Smooth muscle cell (in vitro differentiated cells): ENCODE measurements at regions not wholly inside any gene's neighbourhood (a gene's known extent, or its start where the extent isn't known, plus 50 kb on each side); places are given as distances from the start of the nearest gene placed in this dataset.
A peak's percentile ranks its signal among the peaks of the same experiment; 100 is the strongest.

Experiments
- DNase-seq: peaks from one replicate; lab custom pipeline; 2025; ENCODE audit not compliant: unreplicated experiment; lab: John Stamatoyannopoulos, UW
- H2AFZ ChIP-seq: fragments of 200-600 bp; sonication (generic); 2 replicates; pipeline ENCODE4 v1.6.0; 2016; ENCODE audit warnings: antibody characterized with exemption, low read depth, mild to moderate bottlenecking
- H3F3A ChIP-seq: fragments of 200-600 bp; sonication (generic); 2 replicates; pipeline ENCODE4 v1.6.0; 2017; ENCODE audit warnings: antibody characterized with exemption, low read depth
- H3K27ac ChIP-seq: fragments of 200-600 bp; sonication (generic); 2 replicates; pipeline ENCODE4 v1.5.1; 2016; ENCODE audit warnings: low read depth, mild to moderate bottlenecking
- H3K27me3 ChIP-seq: fragments of 200-600 bp; sonication (generic); 2 replicates; pipeline ENCODE4 v1.6.1; 2016; ENCODE audit warnings: low read depth, mild to moderate bottlenecking
- H3K36me3 ChIP-seq: fragments of 200-600 bp; sonication (generic); 2 replicates; pipeline ENCODE4 v1.5.1; 2016; ENCODE audit warnings: low read depth
- H3K4me1 ChIP-seq: fragments of 200-600 bp; sonication (generic); 2 replicates; pipeline ENCODE4 v1.5.1; 2016; ENCODE audit warnings: low read depth
- H3K4me2 ChIP-seq: fragments of 200-600 bp; sonication (generic); 2 replicates; pipeline ENCODE4 v1.6.0; 2016; ENCODE audit warnings: mild to moderate bottlenecking
- H3K4me3 ChIP-seq: fragments of 200-600 bp; sonication (generic); 2 replicates; pipeline ENCODE4 v1.5.1; 2016; ENCODE audit warnings: mild to moderate bottlenecking
- H3K79me2 ChIP-seq: fragments of 200-600 bp; sonication (generic); 2 replicates; pipeline ENCODE4 v1.6.0; 2016; ENCODE audit warnings: low read depth, mild to moderate bottlenecking
- H3K9ac ChIP-seq: fragments of 200-600 bp; sonication (generic); 2 replicates; pipeline ENCODE4 v1.6.0; 2016; ENCODE audit warnings: low read depth
- H3K9me3 ChIP-seq: fragments of 200-600 bp; sonication (generic); replicated peaks from 2 replicates; pipeline ENCODE4 v1.5.1; 2016; ENCODE audit warnings: low read depth
- H4K20me1 ChIP-seq: fragments of 200-600 bp; sonication (generic); 2 replicates; pipeline ENCODE4 v1.6.0; 2016; ENCODE audit warnings: low read depth
- CTCF ChIP-seq: fragments of 200-600 bp; sonication (generic); IDR thresholded peaks from 2 replicates; pipeline ENCODE4 v1.5.1; 2017; ENCODE audit warnings: borderline replicate concordance, mild to moderate bottlenecking, antibody characterized with exemption; ENCODE audit not compliant: insufficient read depth, poor library complexity, severe bottlenecking
- WGBS: methylation state at CpG from one replicate; pipeline ENCODE4 v1.1.7; 2016; ENCODE audit warnings: low lambda C conversion rate; 5-methylcytosine and 5-hydroxymethylcytosine counted together

GRCh38 chr2:143950704-143951103 is 569.2 kb downstream of the ZEB2 start:
- H3K4me3 ChIP-seq, result no peak overlapping the region
- no peaks in the 10 kb centered on the region for H3K79me2 ChIP-seq
- DNase-seq, result no peak
- no peak overlapping the region for H2AFZ ChIP-seq
- H3K27me3 ChIP-seq, result no peaks in the 10 kb centered on the region
- H3K9me3 ChIP-seq, result no peaks in the 10 kb centered on the region
- H4K20me1 ChIP-seq, result no peaks in the 10 kb centered on the region
- H3K4me2 ChIP-seq, result no peak overlapping the region
- WGBS, result 85% methylated on average over 2 of the region's 2 CpGs
- no peak for TF ChIP-seq CTCF
- peaks cover 11% of the 10 kb centered on the region for H3K4me1 ChIP-seq
- H3K9ac ChIP-seq, result no peak overlapping the region
- no peak overlapping the region for H3K27ac ChIP-seq
- H3F3A ChIP-seq, result no peaks in the 10 kb centered on the region
- H3K36me3 ChIP-seq, result no peaks in the 10 kb centered on the region

- Histone ChIP-seq H3K4me1 (peaks cover 11% of the 10 kb centered on the region), H3K27ac (peak overlapping the region; percentile 16), H3K4me3 (no peak overlapping the region)
Measured at GRCh38 chr2:143949121-143949848, 570.6 kb downstream of the ZEB2 start.

GRCh38 chr2:143948710-143949109 is 571.2 kb downstream of the ZEB2 start:
- Histone ChIP-seq H3K79me2 (no peaks in the 10 kb centered on the region), H3K4me1 (peaks cover 11% of the 10 kb centered on the region), H3K9ac (no peak overlapping the region), H3K36me3 (no peaks in the 10 kb centered on the region), H3K27ac (peak overlapping the region; percentile 16), H3K4me2 (peak overlapping the region; percentile 4), H4K20me1 (no peaks in the 10 kb centered on the region), H3K27me3 (no peaks in the 10 kb centered on the region), H2AFZ (no peak overlapping the region), H3F3A (no peaks in the 10 kb centered on the region), H3K9me3 (no peaks in the 10 kb centered on the region), H3K4me3 (no peak overlapping the region)
- no peak for DNase-seq
- TF ChIP-seq CTCF, result no peak
- WGBS, result 54% methylated on average over 2 of the region's 2 CpGs

More at GRCh38 chr2:143949121-143949848, 570.6 kb downstream of the ZEB2 start:
- Histone ChIP-seq H3K9ac (no peak overlapping the region), H3K36me3 (no peaks in the 10 kb centered on the region), H4K20me1 (no peaks in the 10 kb centered on the region), H3K4me2 (peak overlapping the region; percentile 43), H3K79me2 (no peaks in the 10 kb centered on the region), H3K9me3 (no peaks in the 10 kb centered on the region), H3F3A (no peaks in the 10 kb centered on the region), H2AFZ (peak overlapping the region; percentile 17), H3K27me3 (no peaks in the 10 kb centered on the region)
- WGBS, result 71% methylated on average over 3 of the region's 3 CpGs
- no peak for TF ChIP-seq CTCF
- DNase-seq, result no peak
